Breast epithelium (tissue), 4 donors: ENCODE measurements at regions not wholly inside any gene's neighbourhood (a gene's known extent, or its start where the extent isn't known, plus 50 kb on each side); places are given as distances from the start of the nearest gene placed in this dataset.

Source experiments
- DNase-seq, 2 donors: peaks; one replicate each; pipeline ENCODE4 v3.0.0-alpha.2; 2019; ENCODE audit warnings: low spot score in 2 of 2
- H3K27ac ChIP-seq, 2 donors: fragments of 200-600 bp; sonication (generic) in 1 of 2; one replicate each; pipeline ENCODE4 v1.5.1; 2016 to 2019; ENCODE audit warnings: mild to moderate bottlenecking in 1 of 2
- H3K27me3 ChIP-seq, 2 donors: fragments of 200-600 bp; sonication (generic) in 1 of 2; one replicate each; pipeline versions ENCODE4 v1.5.1 to v1.6.0; 2017 to 2019; ENCODE audit warnings: control low read depth in 1 of 2, mild to moderate bottlenecking in 1 of 2
- H3K36me3 ChIP-seq: fragments of 200-600 bp; one replicate; pipeline ENCODE4 v1.5.1; 2019
- H3K4me1 ChIP-seq, 2 donors: fragments of 200-600 bp; sonication (generic); one replicate each; pipeline ENCODE4 v1.5.1; 2016 to 2019; ENCODE audit warnings: control low read depth in 1 of 2
- H3K4me3 ChIP-seq, 3 donors: fragments of 200-600 bp; sonication (generic); 1 replicate in 2 of 3; 2 replicates in 1 of 3; pipeline ENCODE4 v1.5.1; 2016 to 2019; ENCODE audit warnings: mild to moderate bottlenecking in 3 of 3, moderate library complexity in 2 of 3
- H3K9me3 ChIP-seq, 2 donors: fragments of 200-600 bp; sonication (generic) in 1 of 2; one replicate each; pipeline ENCODE4 v1.5.1; 2016 to 2019; ENCODE audit warnings: control low read depth in 1 of 2
- POLR2A ChIP-seq: fragments of 450-650 bp; IDR thresholded peaks from one replicate; pipeline ENCODE4 v1.6.1; 2016; ENCODE audit warnings: antibody characterized with exemption, mild to moderate bottlenecking, moderate library complexity
- POLR2AphosphoS5 ChIP-seq, 3 donors: sonication (generic); formaldehyde crosslinking; IDR thresholded peaks; one replicate each; pipeline ENCODE4 v1.6.1; 2017; ENCODE audit warnings: antibody characterized with exemption in 3 of 3
- intact Hi-C: fragments of 100-400 bp; cut with DNase I; formaldehyde crosslinking; loops from one replicate; pipeline ENCODE4 v1.15.1; 2023; ENCODE audit warnings: low total_unique reads
- TF ChIP-seq, protein P1 (sequence below), 3 donors: fragments of 450-650 bp; IDR thresholded peaks; one replicate each; pipeline ENCODE4 v1.5.1; 2016 to 2017; ENCODE audit warnings: antibody characterized with exemption in 3 of 3, mild to moderate bottlenecking in 3 of 3, moderate library complexity in 3 of 3

DNA sequence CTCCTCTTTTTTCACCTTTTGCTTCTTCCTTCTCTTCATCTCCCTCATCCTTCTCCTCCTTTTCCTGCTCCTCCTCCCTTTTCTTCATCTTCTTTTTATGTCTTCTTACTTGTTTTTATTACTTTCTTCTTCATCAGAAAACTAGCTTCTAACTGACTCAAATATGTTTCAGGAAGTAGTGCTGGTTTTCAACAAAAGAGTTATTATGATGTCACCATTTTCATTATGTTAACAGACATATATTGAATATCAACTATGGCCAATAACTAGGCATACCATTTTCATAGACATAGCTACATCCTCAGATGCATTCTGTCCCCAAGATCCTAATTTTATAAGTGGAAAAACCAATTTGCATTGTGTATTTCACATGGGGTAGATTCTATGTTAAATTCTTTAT is 252.9 kb upstream of the PAPPA start:
- TF ChIP-seq POLR2A: no peak
- TF ChIP-seq, protein P1, sequence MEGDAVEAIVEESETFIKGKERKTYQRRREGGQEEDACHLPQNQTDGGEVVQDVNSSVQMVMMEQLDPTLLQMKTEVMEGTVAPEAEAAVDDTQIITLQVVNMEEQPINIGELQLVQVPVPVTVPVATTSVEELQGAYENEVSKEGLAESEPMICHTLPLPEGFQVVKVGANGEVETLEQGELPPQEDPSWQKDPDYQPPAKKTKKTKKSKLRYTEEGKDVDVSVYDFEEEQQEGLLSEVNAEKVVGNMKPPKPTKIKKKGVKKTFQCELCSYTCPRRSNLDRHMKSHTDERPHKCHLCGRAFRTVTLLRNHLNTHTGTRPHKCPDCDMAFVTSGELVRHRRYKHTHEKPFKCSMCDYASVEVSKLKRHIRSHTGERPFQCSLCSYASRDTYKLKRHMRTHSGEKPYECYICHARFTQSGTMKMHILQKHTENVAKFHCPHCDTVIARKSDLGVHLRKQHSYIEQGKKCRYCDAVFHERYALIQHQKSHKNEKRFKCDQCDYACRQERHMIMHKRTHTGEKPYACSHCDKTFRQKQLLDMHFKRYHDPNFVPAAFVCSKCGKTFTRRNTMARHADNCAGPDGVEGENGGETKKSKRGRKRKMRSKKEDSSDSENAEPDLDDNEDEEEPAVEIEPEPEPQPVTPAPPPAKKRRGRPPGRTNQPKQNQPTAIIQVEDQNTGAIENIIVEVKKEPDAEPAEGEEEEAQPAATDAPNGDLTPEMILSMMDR (IDR thresholded peaks at IDR 0.05): no peak
- no peak for TF ChIP-seq POLR2AphosphoS5 (IDR thresholded peaks at IDR 0.05)
- intact Hi-C loops: no loop called here
- no peak for DNase-seq

DNA sequence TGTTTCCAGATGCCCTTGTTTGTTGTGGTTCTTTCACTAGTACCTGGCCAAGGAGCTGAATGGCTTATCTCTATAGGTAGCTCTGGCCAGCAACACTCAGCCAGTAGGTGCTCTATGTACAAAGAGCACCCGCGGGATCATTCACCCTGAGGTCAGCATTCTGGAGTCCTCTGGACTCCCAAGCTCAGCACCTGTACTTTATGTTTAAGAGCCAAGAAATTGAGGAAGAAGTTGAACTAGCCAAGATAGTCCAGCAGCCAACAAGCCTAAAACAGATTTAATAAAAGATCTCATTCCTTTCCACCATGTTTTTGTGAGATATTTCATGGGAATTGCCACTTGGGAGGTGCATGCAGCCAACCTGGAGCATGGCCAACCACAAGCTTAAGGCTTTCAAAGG is 242.6 kb upstream of the PAPPA start:
- no peaks in the 10 kb centered on the region for H3K9me3 ChIP-seq
- no peaks in the 10 kb centered on the region for H3K27me3 ChIP-seq
- TF ChIP-seq POLR2A (no peak), POLR2AphosphoS5 (IDR thresholded peaks at IDR 0.05) (no peak)
- TF ChIP-seq, protein P1 (IDR thresholded peaks at IDR 0.05): no peak
- no peak overlapping the region for H3K27ac ChIP-seq
- no peak overlapping the region for H3K4me3 ChIP-seq
- H3K4me1 ChIP-seq: no peaks in the 10 kb centered on the region
- no peak for DNase-seq
- H3K36me3 ChIP-seq: no peaks in the 10 kb centered on the region
- intact Hi-C loops: no loop called here

More for the DNA sequence above, 252.9 kb upstream of the PAPPA start:
- no peak overlapping the region for H3K27ac ChIP-seq
- no peaks in the 10 kb centered on the region for H3K27me3 ChIP-seq
- H3K4me3 ChIP-seq: no peak overlapping the region
- no peaks in the 10 kb centered on the region for H3K9me3 ChIP-seq
- H3K36me3 ChIP-seq: no peaks in the 10 kb centered on the region
- H3K4me1 ChIP-seq: no peaks in the 10 kb centered on the region

DNA sequence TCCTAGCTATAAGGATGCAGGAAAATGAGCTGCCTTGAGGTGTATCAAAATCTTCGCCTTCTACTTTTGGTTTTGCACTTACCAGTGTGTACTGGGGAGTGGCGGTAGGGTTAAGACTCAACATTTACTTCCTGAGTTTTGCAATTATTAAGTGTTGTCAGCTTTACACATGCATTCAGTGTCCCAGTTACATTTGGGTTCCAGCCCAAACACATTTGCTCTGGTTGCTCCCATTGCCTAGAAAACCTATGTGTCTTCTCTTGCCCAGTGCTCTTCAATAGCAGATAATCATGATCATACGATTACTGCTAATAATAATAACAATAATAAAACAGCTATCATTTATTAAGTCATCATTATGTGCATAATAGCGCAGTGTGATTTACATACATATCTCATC is 241.5 kb upstream of the PAPPA start:
- no peak overlapping the region for H3K27ac ChIP-seq
- H3K4me1 ChIP-seq: no peaks in the 10 kb centered on the region
- H3K9me3 ChIP-seq: no peaks in the 10 kb centered on the region
- TF ChIP-seq, protein P1 (IDR thresholded peaks at IDR 0.05): no peak
- TF ChIP-seq POLR2AphosphoS5 (IDR thresholded peaks at IDR 0.05) (no peak), POLR2A (no peak)
- H3K27me3 ChIP-seq: no peaks in the 10 kb centered on the region
- H3K36me3 ChIP-seq: no peaks in the 10 kb centered on the region
- intact Hi-C loops: no loop called here
- H3K4me3 ChIP-seq: no peak overlapping the region
- no peak for DNase-seq

- no peak for DNase-seq
- Histone ChIP-seq H3K9me3 (no peaks in the 10 kb centered on the region), H3K27me3 (no peaks in the 10 kb centered on the region), H3K36me3 (no peaks in the 10 kb centered on the region), H3K4me1 (no peaks in the 10 kb centered on the region), H3K4me3 (no peak overlapping the region), H3K27ac (no peak overlapping the region)
- intact Hi-C loops: no loop called here
- TF ChIP-seq POLR2AphosphoS5 (IDR thresholded peaks at IDR 0.05) (no peak), POLR2A (no peak)
- TF ChIP-seq, protein P1 (IDR thresholded peaks at IDR 0.05): no peak
Measured at GRCh38 chr9:115913696-115914095, 239.9 kb upstream of the PAPPA start.

- H3K9me3 ChIP-seq: no peaks in the 10 kb centered on the region
- TF ChIP-seq POLR2A (no peak), POLR2AphosphoS5 (IDR thresholded peaks at IDR 0.05) (no peak)
- TF ChIP-seq, protein P1 (IDR thresholded peaks at IDR 0.05): no peak
- H3K27me3 ChIP-seq: no peaks in the 10 kb centered on the region
- intact Hi-C loops: no loop called here
- no peaks in the 10 kb centered on the region for H3K4me1 ChIP-seq
- no peak for DNase-seq
- H3K36me3 ChIP-seq: no peaks in the 10 kb centered on the region
- H3K4me3 ChIP-seq: no peak overlapping the region
- H3K27ac ChIP-seq: no peak overlapping the region
Measured at GRCh38 chr9:115914291-115914690, 239.3 kb upstream of the PAPPA start.
